HEK293 (cell line): ENCODE measurements at regions not wholly inside any gene's neighbourhood (a gene's known extent, or its start where the extent isn't known, plus 50 kb on each side); places are given as distances from the start of the nearest gene placed in this dataset.

Experiments used
- CTCF ChIA-PET: fragments of 350-600 bp; formaldehyde crosslinking; extraction: SDS; loops from one replicate; lab custom pipeline; 2021; ENCODE audit warnings: antibody characterized with exemption; lab: Yijun Ruan, JAX
- POLR2A ChIA-PET: fragments of 300-600 bp; formaldehyde crosslinking; extraction: SDS; loops from one replicate; lab custom pipeline; 2020; ENCODE audit warnings: antibody characterized with exemption, inconsistent platforms; lab: Yijun Ruan, JAX
- H3K27ac ChIP-seq: fragments of 200-500 bp; sonication (Bioruptor generic); 2 replicates; pipeline ENCODE4 v1.5.1; 2014; ENCODE audit warnings: low read depth, low read length, control low read depth, inconsistent platforms; ENCODE audit errors: extremely low read depth
- H3K36me3 ChIP-seq, 2 experiments: fragments of 200-500 bp in 1 of 2; sonication (Bioruptor generic) in 1 of 2; 1 replicate in 1 of 2; 2 replicates in 1 of 2; pipeline ENCODE4 v1.5.1; 2014 to 2017; ENCODE audit warnings: inconsistent platforms in 2 of 2, low read length in 2 of 2; ENCODE audit not compliant: control insufficient read depth in 2 of 2, insufficient read depth in 1 of 2
- H3K4me1 ChIP-seq: fragments of 200-500 bp; sonication (Bioruptor generic); 2 replicates; pipeline ENCODE4 v1.5.1; 2014; ENCODE audit warnings: mild to moderate bottlenecking, low read length, inconsistent platforms; ENCODE audit not compliant: control insufficient read depth, insufficient read depth
- H3K4me3 ChIP-seq: 2 replicates; pipeline ENCODE4 v1.5.1; 2011; ENCODE audit warnings: low read depth, mild to moderate bottlenecking, control low read depth, low read length, moderate library complexity
- H3K9me3 ChIP-seq: fragments of 200-500 bp; sonication (Bioruptor generic); 2 replicates; pipeline ENCODE4 v1.5.1; 2014; ENCODE audit warnings: low read depth, low read length, inconsistent platforms; ENCODE audit not compliant: control insufficient read depth, insufficient read depth
- ATF2 ChIP-seq: fragments of 450-650 bp; formaldehyde crosslinking; IDR thresholded peaks from 2 replicates; pipeline ENCODE4 v1.5.1; 2016; ENCODE audit warnings: missing biosample characterization, missing genetic modification characterization, low read depth
- KLF9 ChIP-seq: fragments of 450-650 bp; formaldehyde crosslinking; IDR thresholded peaks from 2 replicates; pipeline ENCODE4 v1.5.1; 2016; ENCODE audit warnings: missing biosample characterization, missing genetic modification characterization, low read depth
- OSR2 ChIP-seq: fragments of 450-650 bp; formaldehyde crosslinking; IDR thresholded peaks from 2 replicates; pipeline ENCODE4 v1.5.1; 2016; ENCODE audit warnings: missing biosample characterization, missing genetic modification characterization
- REST ChIP-seq: fragments of 450-650 bp; formaldehyde crosslinking; IDR thresholded peaks from 2 replicates; pipeline ENCODE4 v1.5.1; 2016; ENCODE audit warnings: missing biosample characterization, missing genetic modification characterization
- SCRT1 ChIP-seq: fragments of 450-650 bp; formaldehyde crosslinking; IDR thresholded peaks from 2 replicates; pipeline ENCODE4 v1.5.1; 2016; ENCODE audit warnings: missing biosample characterization, missing genetic modification characterization, borderline replicate concordance
- SP7 ChIP-seq: fragments of 450-650 bp; formaldehyde crosslinking; IDR thresholded peaks from 2 replicates; pipeline ENCODE4 v1.5.1; 2016; ENCODE audit warnings: missing biosample characterization, missing genetic modification characterization
- YY1 ChIP-seq: fragments of 450-650 bp; formaldehyde crosslinking; IDR thresholded peaks from 2 replicates; pipeline ENCODE4 v1.5.1; 2018; ENCODE audit warnings: missing biosample characterization, missing genetic modification characterization
- ZBTB21 ChIP-seq: fragments of 450-650 bp; formaldehyde crosslinking; IDR thresholded peaks from 2 replicates; pipeline ENCODE4 v1.5.1; 2017; ENCODE audit warnings: missing biosample characterization, missing genetic modification characterization
- ZFP3 ChIP-seq: fragments of 450-650 bp; formaldehyde crosslinking; IDR thresholded peaks from 2 replicates; pipeline ENCODE4 v1.5.1; 2016; ENCODE audit warnings: low read depth, missing biosample characterization, missing genetic modification characterization
- ZFP37 ChIP-seq: fragments of 450-650 bp; formaldehyde crosslinking; IDR thresholded peaks from 2 replicates; pipeline ENCODE4 v1.5.1; 2016; ENCODE audit warnings: missing biosample characterization, missing genetic modification characterization
- ZNF112 ChIP-seq: fragments of 450-650 bp; formaldehyde crosslinking; IDR thresholded peaks from 2 replicates; pipeline ENCODE4 v1.5.0; 2017; ENCODE audit warnings: missing biosample characterization, missing genetic modification characterization
- ZNF169 ChIP-seq: fragments of 450-650 bp; formaldehyde crosslinking; IDR thresholded peaks from 2 replicates; pipeline ENCODE4 v1.5.1; 2016; ENCODE audit warnings: missing biosample characterization, missing genetic modification characterization
- ZNF174 ChIP-seq: fragments of 450-650 bp; formaldehyde crosslinking; IDR thresholded peaks from 2 replicates; pipeline ENCODE4 v1.5.0; 2017; ENCODE audit warnings: missing biosample characterization, mild to moderate bottlenecking, missing genetic modification characterization
- ZNF335 ChIP-seq: fragments of 450-650 bp; formaldehyde crosslinking; conservative IDR thresholded peaks from 2 replicates; pipeline ENCODE4 v1.5.1; 2016; ENCODE audit warnings: missing biosample characterization, missing genetic modification characterization
- ZNF654 ChIP-seq: fragments of 450-650 bp; formaldehyde crosslinking; IDR thresholded peaks from 2 replicates; pipeline ENCODE4 v1.5.1; 2016; ENCODE audit warnings: low read depth, missing biosample characterization, missing genetic modification characterization
- ZNF660 ChIP-seq: fragments of 450-650 bp; IDR thresholded peaks from 2 replicates; pipeline ENCODE4 v1.5.1; 2018; ENCODE audit warnings: missing biosample characterization, mild to moderate bottlenecking, missing genetic modification characterization
- ZNF768 ChIP-seq: fragments of 450-650 bp; formaldehyde crosslinking; IDR thresholded peaks from 2 replicates; pipeline ENCODE4 v1.5.1; 2018; ENCODE audit warnings: missing biosample characterization, mild to moderate bottlenecking, missing genetic modification characterization
- ZSCAN16 ChIP-seq: fragments of 450-650 bp; formaldehyde crosslinking; IDR thresholded peaks from 2 replicates; pipeline ENCODE4 v1.5.1; 2016; ENCODE audit warnings: missing biosample characterization, missing genetic modification characterization
- ZSCAN18 ChIP-seq: fragments of 450-650 bp; formaldehyde crosslinking; IDR thresholded peaks from 2 replicates; pipeline ENCODE4 v1.5.1; 2016; ENCODE audit warnings: missing biosample characterization, missing genetic modification characterization
- TF ChIP-seq, protein P1 (sequence below): fragments of 450-650 bp; formaldehyde crosslinking; IDR thresholded peaks from 2 replicates; pipeline ENCODE4 v1.5.1; 2016; ENCODE audit warnings: missing biosample characterization, missing genetic modification characterization

DNA sequence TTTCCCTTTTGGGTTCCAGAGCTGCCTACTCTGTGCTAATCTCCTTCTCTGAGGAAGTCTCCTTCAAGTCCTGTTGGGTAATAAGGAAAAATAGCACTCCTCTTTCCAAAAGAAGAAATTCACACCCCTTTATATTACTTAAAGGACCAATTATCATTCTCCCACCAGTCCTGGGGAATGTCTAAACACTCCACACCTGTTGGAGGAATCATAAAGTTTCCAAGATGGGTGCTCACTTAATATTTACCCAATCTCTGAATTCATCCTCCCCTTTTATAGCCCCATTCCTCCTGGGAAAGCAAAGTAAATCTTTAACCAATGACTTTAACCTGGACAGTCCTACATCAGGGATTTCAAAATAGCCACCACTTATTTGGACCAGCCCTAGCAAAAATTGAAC is 873.1 kb downstream of the KCNT2 start (continued):
- TF ChIP-seq KLF9 (no peak), ZBTB21 (tag by site-specific recombination) (no peak), REST (tag by site-specific recombination) (no peak), ATF2 (tag by site-specific recombination) (no peak), ZNF169 (tag by site-specific recombination) (no peak)

- Histone ChIP-seq H3K4me1 (no peaks in the 10 kb centered on the region), H3K27ac (no peak overlapping the region), H3K36me3 (no peaks in the 10 kb centered on the region)
- POLR2A ChIA-PET = no interaction called here
- TF ChIP-seq ZNF654 (no peak), OSR2 (tag by site-specific recombination) (no peak), ZSCAN18 (tag by site-specific recombination) (no peak), ZFP37 (tag by site-specific recombination) (no peak), ZSCAN16 (tag by site-specific recombination) (no peak), ZNF768 (tag by site-specific recombination) (no peak), ZFP3 (tag by site-specific recombination) (no peak), YY1 (tag by site-specific recombination) (no peak), ZNF174 (no peak), SP7 (tag by site-specific recombination) (no peak), SCRT1 (tag by site-specific recombination) (no peak), ZNF112 (tag by site-specific recombination) (no peak), ZNF660 (tag by site-specific recombination) (no peak), ZNF335 (no peak)
- TF ChIP-seq, protein P1, sequence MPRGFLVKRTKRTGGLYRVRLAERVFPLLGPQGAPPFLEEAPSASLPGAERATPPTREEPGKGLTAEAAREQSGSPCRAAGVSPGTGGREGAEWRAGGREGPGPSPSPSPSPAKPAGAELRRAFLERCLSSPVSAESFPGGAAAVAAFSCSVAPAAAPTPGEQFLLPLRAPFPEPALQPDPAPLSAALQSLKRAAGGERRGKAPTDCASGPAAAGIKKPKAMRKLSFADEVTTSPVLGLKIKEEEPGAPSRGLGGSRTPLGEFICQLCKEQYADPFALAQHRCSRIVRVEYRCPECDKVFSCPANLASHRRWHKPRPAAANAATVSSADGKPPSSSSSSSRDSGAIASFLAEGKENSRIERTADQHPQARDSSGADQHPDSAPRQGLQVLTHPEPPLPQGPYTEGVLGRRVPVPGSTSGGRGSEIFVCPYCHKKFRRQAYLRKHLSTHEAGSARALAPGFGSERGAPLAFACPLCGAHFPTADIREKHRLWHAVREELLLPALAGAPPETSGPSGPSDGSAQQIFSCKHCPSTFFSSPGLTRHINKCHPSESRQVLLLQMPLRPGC = no peak
- TF ChIP-seq, all 188 proteins: peak for 0
- Histone ChIP-seq H3K9me3 (no peaks in the 10 kb centered on the region), H3K4me3 (no peak overlapping the region)
- CTCF ChIA-PET = interaction anchor here (0.6 to 0.7 kb wide), 2 partner anchors 62 to 490 kb away, joined by 3 read pairs; no protein-coding TSS in a partner anchor
Observed at GRCh38 chr1:195733826-195734225, 874.4 kb downstream of the KCNT2 start.
